ENCODE measurements at regions not wholly inside any gene's neighbourhood (a gene's known extent, or its start where the extent isn't known, plus 50 kb on each side); places are given as distances from the start of the nearest gene placed in this dataset.

DNA sequence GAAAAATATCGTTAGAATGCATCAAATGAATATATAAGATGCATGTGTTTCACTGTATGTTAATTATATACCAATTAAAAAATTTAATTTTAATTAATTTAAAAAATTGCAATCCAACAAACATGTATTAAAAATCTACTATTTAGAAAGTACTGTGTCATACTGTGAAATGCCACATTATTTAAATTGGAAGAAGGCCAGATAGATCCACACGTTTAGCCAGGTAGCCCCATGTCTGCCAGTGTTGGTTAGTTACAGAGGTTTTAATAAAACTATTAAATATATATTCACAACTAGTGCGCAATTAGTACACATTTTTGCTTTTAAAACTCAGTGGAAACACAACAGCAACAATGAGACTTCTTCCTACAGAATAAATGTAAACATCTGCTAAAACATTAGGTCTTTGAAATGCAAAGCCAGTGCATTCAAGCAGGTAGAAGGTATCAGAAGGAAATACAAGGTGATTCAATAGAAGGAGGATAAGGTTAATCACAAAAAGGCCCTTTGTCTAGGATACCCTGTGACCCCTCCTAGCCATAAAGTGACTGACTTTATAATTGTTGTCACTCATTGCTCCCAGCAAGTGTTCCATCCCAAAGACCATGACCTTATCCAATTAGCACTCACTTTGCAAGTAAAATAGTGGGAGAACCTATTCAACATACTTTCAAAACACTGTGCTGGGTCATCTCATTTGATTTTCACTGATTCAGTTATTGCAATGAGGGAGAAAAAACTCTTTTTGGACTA, 211.5 kb downstream of the TTLL7 start:
- DNase-seq (ENCODE audit: low read depth in 1 of 2, low spot score in 2 of 2) = no peak
- Histone ChIP-seq H3K9me3 (replicated peaks) (no peaks in the 10 kb centered on the region), H3K27ac (no peak overlapping the region), H3K27me3 (replicated peaks) (no peaks in the 10 kb centered on the region; the same call in 1 of the 2 replicates), H3K4me3 (no peak overlapping the region), H3K36me3 (no peaks in the 10 kb centered on the region), H3K4me1 (replicated peaks) (no peaks in the 10 kb centered on the region)

DNA sequence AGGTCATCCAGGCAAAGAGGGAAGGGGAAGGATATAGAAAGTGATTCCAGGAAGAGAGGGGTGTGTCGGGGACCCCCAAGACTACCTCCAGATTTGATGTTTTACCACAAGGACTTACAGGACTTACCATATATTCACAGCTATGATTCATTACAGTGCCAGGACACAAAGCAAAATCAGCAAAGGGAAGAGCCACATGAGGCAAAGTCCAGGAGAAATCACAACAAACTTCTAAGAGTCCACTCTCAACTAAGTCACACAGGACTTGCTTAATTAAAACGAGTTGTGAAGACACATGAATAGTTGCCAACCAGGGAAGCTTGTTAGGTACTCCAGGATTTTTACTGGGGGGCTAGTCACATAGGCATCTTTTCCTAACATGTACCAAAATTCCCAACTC, 217.3 kb downstream of the TTLL7 start:
- no peak for DNase-seq (ENCODE audit: low read depth in 1 of 2, low spot score in 2 of 2)
- Histone ChIP-seq H3K4me3 (no peak overlapping the region), H3K36me3 (no peaks in the 10 kb centered on the region), H3K27ac (no peak overlapping the region), H3K4me1 (replicated peaks) (no peaks in the 10 kb centered on the region), H3K27me3 (replicated peaks) (no peaks in the 10 kb centered on the region), H3K9me3 (replicated peaks) (no peaks in the 10 kb centered on the region)

DNA sequence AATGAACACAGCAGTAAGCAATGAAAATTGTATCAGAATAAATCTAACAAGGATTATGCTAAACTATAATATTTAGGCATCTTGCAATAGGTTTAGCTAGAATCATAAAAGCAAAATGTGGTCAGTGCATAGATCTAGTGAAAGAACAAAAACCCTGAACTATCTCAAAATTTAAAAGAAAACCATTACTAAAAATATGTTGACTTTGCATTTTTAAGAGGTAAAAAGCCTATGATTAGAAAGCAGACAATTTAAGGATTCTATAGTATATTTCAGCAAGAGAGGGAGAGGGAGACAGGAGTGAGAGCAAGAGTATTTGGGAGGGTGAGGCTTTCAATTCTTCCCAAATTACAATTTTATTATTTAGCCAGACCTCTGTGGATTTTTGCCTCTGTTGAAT, 219.4 kb downstream of the TTLL7 start:
- DNase-seq (ENCODE audit: low read depth in 1 of 2, low spot score in 2 of 2) = no peak
- Histone ChIP-seq H3K9me3 (replicated peaks) (no peaks in the 10 kb centered on the region), H3K36me3 (no peaks in the 10 kb centered on the region), H3K4me3 (no peak overlapping the region), H3K27ac (no peak overlapping the region), H3K4me1 (replicated peaks) (no peaks in the 10 kb centered on the region), H3K27me3 (replicated peaks) (no peaks in the 10 kb centered on the region)

DNA sequence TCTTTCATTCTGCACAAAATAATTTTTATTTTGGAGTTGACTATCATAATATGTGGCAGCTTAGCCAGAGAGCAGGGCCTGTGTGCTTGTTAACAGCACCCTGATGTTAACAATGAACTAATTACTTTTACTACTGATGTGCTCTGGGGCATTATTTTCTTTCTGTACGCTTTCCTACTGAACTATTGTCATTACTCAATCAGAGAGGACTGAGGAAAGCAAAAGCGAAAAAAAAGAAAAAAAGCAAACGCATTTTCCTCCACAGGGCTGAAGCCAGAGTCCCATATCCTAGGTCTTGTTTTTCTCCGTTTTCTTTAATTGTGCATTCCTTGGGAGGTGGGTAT, 221.2 kb downstream of the TTLL7 start:
- H3K27me3 ChIP-seq (replicated peaks) = no peaks in the 10 kb centered on the region
- H3K4me3 ChIP-seq = no peak overlapping the region
- H3K4me1 ChIP-seq (replicated peaks) = no peaks in the 10 kb centered on the region
- no peaks in the 10 kb centered on the region for H3K9me3 ChIP-seq (replicated peaks)
- no peak for DNase-seq (ENCODE audit: low read depth in 1 of 2, low spot score in 2 of 2)
- no peak overlapping the region for H3K27ac ChIP-seq
- no peaks in the 10 kb centered on the region for H3K36me3 ChIP-seq

DNA sequence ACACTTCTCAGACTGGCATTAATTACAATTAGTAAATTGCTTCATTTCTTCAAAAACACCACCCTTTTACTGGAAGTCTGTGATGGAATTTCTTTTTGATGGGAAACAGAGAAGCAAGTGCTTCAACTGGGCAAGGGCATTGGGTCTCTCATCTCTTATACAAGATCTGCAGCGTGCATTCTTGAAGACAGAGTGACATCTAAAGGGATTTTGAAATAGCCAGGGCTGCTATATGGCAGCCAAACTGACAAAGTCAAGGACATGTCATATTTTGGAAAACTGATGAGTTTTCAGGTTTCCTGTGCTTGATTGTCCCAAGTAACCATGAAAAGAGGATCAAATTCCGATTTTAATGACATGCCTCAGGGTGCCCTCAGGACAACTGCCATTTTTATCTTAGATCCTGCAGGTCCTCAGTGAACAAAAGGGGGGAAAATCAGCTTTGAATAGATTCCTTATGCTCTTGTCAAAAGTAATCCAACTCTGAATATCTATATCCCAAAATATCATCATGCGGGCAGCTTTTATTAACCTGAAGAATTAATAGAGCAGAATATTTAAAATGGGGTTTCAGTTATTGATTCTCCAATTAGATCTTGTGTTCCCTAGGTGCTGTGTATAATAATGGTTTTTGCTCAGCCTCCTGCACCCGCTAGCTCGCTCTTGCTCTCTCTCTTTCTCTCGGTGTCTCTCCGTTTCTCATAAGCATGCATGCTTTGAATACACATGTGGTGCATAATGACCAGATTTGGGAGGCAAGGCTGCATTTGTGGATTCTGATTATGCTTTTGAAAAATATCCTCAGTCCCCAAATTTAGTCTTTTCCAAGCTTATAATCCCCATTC, 221.8 kb downstream of the TTLL7 start:
- no peak for DNase-seq (ENCODE audit: low read depth in 1 of 2, low spot score in 2 of 2)
- no peaks in the 10 kb centered on the region for H3K27me3 ChIP-seq (replicated peaks)
- H3K27ac ChIP-seq = no peak overlapping the region
- no peaks in the 10 kb centered on the region for H3K4me1 ChIP-seq (replicated peaks)
- no peak overlapping the region for H3K4me3 ChIP-seq
- no peaks in the 10 kb centered on the region for H3K9me3 ChIP-seq (replicated peaks)
- H3K36me3 ChIP-seq = no peaks in the 10 kb centered on the region

DNA sequence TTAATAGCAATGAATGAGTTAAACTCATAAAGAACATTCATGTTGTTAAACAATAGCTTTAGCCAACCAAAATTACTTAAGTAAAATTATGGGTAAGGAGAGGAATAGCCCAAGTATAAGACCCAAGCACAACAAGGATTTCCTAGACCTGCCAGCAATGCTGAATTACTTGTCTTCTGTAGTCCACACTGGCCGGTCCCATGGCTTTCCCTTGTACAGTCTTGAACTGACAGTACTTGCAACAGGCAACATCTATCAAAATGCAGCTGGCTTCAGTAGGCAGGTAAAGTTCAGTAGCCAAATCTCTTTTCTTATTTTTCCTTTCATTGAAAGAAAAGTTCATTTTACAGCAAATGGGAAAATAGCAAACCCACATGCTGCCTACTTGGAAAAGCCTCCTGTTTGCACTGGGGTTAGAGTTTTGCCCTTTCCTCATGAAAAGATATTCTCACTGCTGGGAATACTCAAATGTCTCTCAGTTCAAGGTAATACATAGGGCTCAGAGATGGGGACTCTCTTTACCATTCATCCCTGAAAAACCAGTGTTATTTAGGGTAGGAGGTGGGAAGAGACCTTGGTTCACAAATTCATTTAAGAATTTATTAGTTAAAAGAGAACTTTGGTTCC, 222.8 kb downstream of the TTLL7 start:
- no peaks in the 10 kb centered on the region for H3K9me3 ChIP-seq (replicated peaks)
- H3K27ac ChIP-seq = no peak overlapping the region
- H3K4me3 ChIP-seq = no peak overlapping the region
- H3K4me1 ChIP-seq (replicated peaks) = no peaks in the 10 kb centered on the region
- DNase-seq (ENCODE audit: low read depth in 1 of 2, low spot score in 2 of 2) = no peak
- H3K36me3 ChIP-seq = no peaks in the 10 kb centered on the region
- H3K27me3 ChIP-seq (replicated peaks) = no peaks in the 10 kb centered on the region

DNA sequence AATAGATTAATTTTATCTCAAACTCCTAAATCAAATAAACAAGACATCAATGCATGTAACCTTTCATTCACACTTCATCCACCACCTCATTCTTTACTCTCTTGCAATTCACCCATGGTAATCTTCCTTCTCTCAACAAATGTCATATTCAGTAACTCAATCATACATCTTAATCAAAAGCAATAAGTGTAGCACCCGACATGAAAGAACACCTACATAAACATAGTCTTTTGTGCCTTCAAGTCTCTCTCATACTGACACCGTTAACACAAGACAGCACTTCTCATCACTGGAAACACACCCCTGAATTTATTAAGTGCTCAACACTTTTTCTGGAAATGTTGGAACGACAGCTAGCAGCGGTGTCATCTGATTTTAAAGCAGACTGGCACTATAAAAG, 225.9 kb downstream of the TTLL7 start:
- Histone ChIP-seq H3K36me3 (no peaks in the 10 kb centered on the region), H3K4me3 (no peak overlapping the region), H3K27ac (no peak overlapping the region), H3K9me3 (replicated peaks) (no peaks in the 10 kb centered on the region), H3K27me3 (replicated peaks) (no peaks in the 10 kb centered on the region), H3K4me1 (replicated peaks) (no peaks in the 10 kb centered on the region)
- no peak for DNase-seq (ENCODE audit: low read depth in 1 of 2, low spot score in 2 of 2)

DNA sequence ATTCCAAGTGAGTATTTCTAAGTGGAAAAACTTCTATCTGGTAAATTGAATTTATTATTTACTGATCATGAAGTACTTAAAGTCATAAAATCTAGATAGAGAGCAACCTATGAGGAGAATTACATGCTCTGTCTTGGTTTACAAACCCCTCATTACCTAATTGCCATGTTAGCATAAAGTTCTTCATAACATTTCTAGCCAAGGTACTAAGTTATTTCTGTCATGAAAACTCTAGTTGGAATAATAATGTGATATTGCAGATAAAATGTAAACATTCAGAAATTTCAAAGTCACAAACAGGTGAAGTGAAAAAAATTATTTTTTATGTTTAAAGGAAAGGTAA, 228.6 kb downstream of the TTLL7 start:
- no peaks in the 10 kb centered on the region for H3K27me3 ChIP-seq (replicated peaks)
- H3K27ac ChIP-seq = no peak overlapping the region
- H3K4me3 ChIP-seq = no peak overlapping the region
- H3K9me3 ChIP-seq (replicated peaks) = no peaks in the 10 kb centered on the region
- DNase-seq (ENCODE audit: low read depth in 1 of 2, low spot score in 2 of 2) = no peak
- no peaks in the 10 kb centered on the region for H3K4me1 ChIP-seq (replicated peaks)
- H3K36me3 ChIP-seq = no peaks in the 10 kb centered on the region

DNA sequence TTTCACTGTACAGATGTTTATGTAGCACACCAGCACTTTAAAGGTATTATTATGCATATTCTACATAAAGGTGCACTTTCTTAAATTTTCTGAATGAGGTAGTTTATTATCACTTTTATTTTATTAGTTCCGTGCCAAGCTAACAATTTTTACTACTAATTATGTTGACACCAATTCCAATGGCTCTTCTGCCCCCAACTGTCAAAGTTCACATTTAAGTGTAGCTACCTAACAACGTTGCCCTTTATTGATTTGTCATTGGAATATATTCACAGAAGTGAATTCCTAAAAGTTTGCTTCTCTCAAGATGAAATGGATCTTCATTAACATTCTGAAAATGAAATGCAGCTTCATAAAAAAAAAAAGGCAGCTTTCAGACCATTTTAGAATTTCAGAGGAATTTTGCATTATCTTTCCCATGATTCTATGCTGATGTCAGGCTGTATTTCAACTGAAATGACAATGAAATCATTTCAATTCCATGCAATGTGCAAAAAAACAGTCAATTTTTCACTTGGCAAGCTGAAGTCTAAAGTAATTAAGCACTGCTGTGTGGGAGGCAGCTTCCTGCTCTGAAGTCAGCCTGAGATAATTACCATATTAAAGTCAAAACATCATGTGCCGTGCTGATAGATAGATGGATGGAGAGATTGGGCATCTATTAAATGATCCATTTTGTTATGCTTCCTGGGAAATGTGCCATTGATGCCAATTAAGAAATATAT, 229.2 kb downstream of the TTLL7 start:
- H3K36me3 ChIP-seq = no peaks in the 10 kb centered on the region
- H3K27me3 ChIP-seq (replicated peaks) = no peaks in the 10 kb centered on the region
- no peak overlapping the region for H3K4me3 ChIP-seq
- no peak overlapping the region for H3K27ac ChIP-seq
- no peak for DNase-seq (ENCODE audit: low read depth in 1 of 2, low spot score in 2 of 2)
- H3K9me3 ChIP-seq (replicated peaks) = no peaks in the 10 kb centered on the region
- H3K4me1 ChIP-seq (replicated peaks) = no peaks in the 10 kb centered on the region

DNA sequence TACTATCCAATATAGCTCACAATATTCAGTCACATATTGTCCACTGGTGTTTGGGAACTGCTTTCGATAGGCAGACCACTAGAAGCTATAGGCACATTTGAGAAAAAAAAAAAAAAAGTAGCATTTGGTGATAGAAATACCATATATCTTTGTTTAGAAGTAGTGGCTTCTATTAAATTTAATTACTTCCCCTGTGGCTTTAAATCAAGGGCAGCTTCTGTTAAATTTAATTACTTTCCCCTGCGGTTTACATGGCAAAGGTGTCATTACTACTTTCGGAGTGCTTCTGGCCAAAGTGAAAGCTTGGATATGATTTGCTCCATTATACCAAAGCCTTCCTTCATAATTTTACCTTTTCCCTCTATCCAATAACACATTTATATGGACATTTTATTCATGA, 229.9 kb downstream of the TTLL7 start:
- no peak overlapping the region for H3K27ac ChIP-seq
- H3K36me3 ChIP-seq = no peaks in the 10 kb centered on the region
- H3K4me3 ChIP-seq = no peak overlapping the region
- DNase-seq (ENCODE audit: low read depth in 1 of 2, low spot score in 2 of 2) = no peak
- no peaks in the 10 kb centered on the region for H3K27me3 ChIP-seq (replicated peaks)
- no peaks in the 10 kb centered on the region for H3K9me3 ChIP-seq (replicated peaks)
- H3K4me1 ChIP-seq (replicated peaks) = no peaks in the 10 kb centered on the region

DNA sequence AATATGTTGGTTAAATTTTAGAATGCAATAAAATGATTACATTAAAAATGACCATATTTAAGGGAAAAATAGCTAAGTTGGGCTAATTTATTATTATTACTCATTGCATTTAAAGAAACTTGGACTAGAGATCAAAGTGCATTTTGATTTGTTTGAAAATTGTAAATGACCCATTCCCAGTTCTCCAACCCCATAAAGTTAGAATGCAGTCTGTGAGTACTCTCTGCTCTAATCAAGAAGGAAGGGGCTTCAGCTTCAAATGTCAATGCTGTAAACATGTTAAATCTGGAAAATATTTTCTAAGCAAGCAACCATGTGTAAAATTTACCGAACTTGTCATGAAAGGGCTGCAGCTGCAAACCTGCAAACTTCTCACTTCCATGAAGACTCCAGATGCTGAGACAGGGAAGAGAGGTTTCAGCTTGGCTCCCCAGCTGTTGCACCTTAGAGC, 232.7 kb downstream of the TTLL7 start:
- H3K4me1 ChIP-seq (replicated peaks) = no peaks in the 10 kb centered on the region
- H3K27ac ChIP-seq = no peak overlapping the region
- DNase-seq (ENCODE audit: low read depth in 1 of 2, low spot score in 2 of 2) = no peak
- H3K4me3 ChIP-seq = no peak overlapping the region
- H3K36me3 ChIP-seq = no peaks in the 10 kb centered on the region
- no peaks in the 10 kb centered on the region for H3K9me3 ChIP-seq (replicated peaks)
- no peaks in the 10 kb centered on the region for H3K27me3 ChIP-seq (replicated peaks)

DNA sequence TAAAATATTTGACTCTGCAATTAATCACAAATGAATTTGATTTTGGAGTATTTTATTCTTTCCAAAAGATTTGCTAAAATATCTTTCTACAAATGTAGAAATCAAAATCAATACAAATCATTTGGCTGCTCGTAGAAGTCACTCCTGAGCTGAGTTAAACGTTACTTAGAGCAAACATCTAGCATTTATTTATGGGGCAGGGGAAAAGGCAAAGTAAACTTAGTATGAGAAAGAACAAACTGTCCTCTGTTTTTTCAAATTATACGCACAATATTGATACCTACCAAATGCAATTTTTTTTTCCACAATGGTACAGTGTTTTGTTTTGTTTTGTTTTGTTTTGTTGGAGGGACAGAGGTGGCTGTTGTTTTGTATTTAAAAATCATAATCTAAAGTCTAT, 233.8 kb downstream of the TTLL7 start:
- no peaks in the 10 kb centered on the region for H3K27me3 ChIP-seq (replicated peaks)
- H3K9me3 ChIP-seq (replicated peaks) = no peaks in the 10 kb centered on the region
- no peaks in the 10 kb centered on the region for H3K4me1 ChIP-seq (replicated peaks)
- DNase-seq (ENCODE audit: low read depth in 1 of 2, low spot score in 2 of 2) = no peak
- H3K4me3 ChIP-seq = no peak overlapping the region
- no peaks in the 10 kb centered on the region for H3K36me3 ChIP-seq
- H3K27ac ChIP-seq = no peak overlapping the region

DNA sequence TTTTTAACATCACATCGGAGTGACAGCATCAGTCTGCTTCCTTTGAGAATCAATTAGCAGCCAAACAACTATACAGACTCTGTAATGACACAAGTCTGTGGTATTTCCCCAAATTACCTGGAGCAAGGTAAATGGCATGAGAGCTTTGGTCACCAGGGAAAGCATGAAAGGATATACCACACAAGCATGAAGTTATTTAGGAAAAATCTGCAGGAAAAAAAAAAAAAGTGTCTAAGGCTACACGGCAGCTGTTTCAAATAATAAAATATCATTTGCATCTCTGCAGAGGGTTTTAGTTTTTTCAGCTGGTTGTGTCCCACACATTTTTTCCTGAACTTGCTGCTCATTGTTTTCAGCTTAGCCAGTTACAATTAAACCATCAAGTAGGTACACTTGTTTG, 234.7 kb downstream of the TTLL7 start:
- no peak for DNase-seq (ENCODE audit: low read depth in 1 of 2, low spot score in 2 of 2)

More for the DNA sequence above, 234.7 kb downstream of the TTLL7 start:
- Histone ChIP-seq H3K9me3 (replicated peaks) (no peaks in the 10 kb centered on the region), H3K27me3 (replicated peaks) (no peaks in the 10 kb centered on the region), H3K4me3 (no peak overlapping the region), H3K36me3 (no peaks in the 10 kb centered on the region), H3K4me1 (replicated peaks) (no peaks in the 10 kb centered on the region), H3K27ac (no peak overlapping the region)
